ENCODE measurements at regions not wholly inside any gene's neighbourhood (a gene's known extent, or its start where the extent isn't known, plus 50 kb on each side); places are given as distances from the start of the nearest gene placed in this dataset.

- no peak for TF ChIP-seq POLR2A (IDR thresholded peaks at IDR 0.05; ENCODE audit: extremely low read depth, insufficient read length)
- TF ChIP-seq CTCF (IDR thresholded peaks at IDR 0.05; ENCODE audit: low read depth, low read length), result no peak
These were observed 528.0 kb upstream of the SGCG start for GRCh38 chr13:22652796-22653195.
